ENCODE measurements at regions not wholly inside any gene's neighbourhood (a gene's known extent, or its start where the extent isn't known, plus 50 kb on each side); places are given as distances from the start of the nearest gene placed in this dataset.

GRCh38 chr14:54053386-54053745 lies 96.7 kb upstream of the BMP4 start:
- TF ChIP-seq, protein P1, sequence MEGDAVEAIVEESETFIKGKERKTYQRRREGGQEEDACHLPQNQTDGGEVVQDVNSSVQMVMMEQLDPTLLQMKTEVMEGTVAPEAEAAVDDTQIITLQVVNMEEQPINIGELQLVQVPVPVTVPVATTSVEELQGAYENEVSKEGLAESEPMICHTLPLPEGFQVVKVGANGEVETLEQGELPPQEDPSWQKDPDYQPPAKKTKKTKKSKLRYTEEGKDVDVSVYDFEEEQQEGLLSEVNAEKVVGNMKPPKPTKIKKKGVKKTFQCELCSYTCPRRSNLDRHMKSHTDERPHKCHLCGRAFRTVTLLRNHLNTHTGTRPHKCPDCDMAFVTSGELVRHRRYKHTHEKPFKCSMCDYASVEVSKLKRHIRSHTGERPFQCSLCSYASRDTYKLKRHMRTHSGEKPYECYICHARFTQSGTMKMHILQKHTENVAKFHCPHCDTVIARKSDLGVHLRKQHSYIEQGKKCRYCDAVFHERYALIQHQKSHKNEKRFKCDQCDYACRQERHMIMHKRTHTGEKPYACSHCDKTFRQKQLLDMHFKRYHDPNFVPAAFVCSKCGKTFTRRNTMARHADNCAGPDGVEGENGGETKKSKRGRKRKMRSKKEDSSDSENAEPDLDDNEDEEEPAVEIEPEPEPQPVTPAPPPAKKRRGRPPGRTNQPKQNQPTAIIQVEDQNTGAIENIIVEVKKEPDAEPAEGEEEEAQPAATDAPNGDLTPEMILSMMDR (IDR thresholded peaks at IDR 0.05; ENCODE audit: low read length, missing control alignments), result no peak
- no peak for DNase-seq (ENCODE audit: low read depth)
- H3K4me3 ChIP-seq (replicated peaks; ENCODE audit: low read depth, low read length), result no peak overlapping the region

DNA sequence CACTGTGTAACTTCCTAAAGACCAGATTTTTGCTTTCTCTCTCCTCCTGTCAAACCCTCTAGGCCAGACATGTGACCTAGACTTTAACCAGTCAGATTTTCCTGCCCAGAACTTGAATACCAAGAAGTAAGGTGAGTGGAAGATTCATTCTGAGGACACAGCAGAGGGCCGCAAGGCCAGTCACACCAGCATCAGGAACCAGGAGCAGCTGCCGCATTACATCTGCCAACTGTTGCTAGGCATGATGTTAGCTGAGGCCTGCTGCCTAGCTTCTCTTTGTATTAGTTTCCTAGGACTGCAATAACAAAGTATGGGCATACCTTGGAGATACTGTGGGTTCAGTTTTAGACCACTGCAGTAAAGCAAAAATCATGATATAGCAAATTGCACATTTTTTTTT lies 101.9 kb upstream of the BMP4 start:
- DNase-seq (ENCODE audit: low read depth), result no peak
- TF ChIP-seq, protein P1 (IDR thresholded peaks at IDR 0.05; ENCODE audit: low read length, missing control alignments), result no peak
- H3K4me3 ChIP-seq (replicated peaks; ENCODE audit: low read depth, low read length), result no peak overlapping the region

DNA sequence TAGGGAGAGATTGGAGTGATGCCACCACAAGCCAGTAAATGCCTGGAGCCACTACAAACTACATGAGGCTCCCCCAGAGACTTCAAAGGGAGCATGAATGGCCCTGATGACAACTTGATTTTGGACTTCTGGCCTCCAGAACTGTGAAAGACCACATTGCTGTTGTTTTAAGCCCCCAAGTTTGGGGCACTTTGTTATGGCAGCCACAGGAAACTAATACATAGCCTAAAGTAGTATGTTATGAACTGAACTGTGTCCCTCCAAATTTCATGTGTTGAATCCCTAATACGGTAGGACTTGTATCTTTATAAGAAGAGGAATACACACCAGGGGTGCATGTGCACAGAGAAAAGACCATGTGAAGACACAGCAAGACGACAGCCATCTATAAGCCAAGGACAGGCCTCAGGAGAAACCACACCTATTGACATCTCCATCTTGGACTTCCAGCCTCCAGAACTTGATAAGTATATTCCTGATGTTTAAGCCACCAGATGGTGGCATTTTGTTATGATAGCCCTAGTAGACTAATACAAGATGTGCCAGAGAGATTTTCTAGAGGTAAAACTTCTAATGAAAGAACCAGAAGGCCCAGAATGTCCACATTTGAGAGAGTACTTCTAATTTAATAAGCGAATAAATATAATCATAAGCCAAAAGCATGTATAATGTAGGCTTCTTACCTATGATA lies 127.1 kb upstream of the BMP4 start:
- TF ChIP-seq, protein P1 (IDR thresholded peaks at IDR 0.05; ENCODE audit: low read length, missing control alignments), result no peak

GRCh38 chr14:54085232-54085761 lies 128.7 kb upstream of the BMP4 start:
- TF ChIP-seq, protein P1 (IDR thresholded peaks at IDR 0.05; ENCODE audit: low read length, missing control alignments), result no peak
- peak; percentile 6 for DNase-seq (ENCODE audit: low read depth)

More for the DNA sequence above, 127.1 kb upstream of the BMP4 start:
- no peak overlapping the region for H3K4me3 ChIP-seq (replicated peaks; ENCODE audit: low read depth, low read length)
- DNase-seq (ENCODE audit: low read depth), result peak; percentile 7

GRCh38 chr14:54085841-54086240 lies 129.2 kb upstream of the BMP4 start:
- H3K4me3 ChIP-seq (replicated peaks; ENCODE audit: low read depth, low read length), result no peak overlapping the region
- TF ChIP-seq, protein P1 (IDR thresholded peaks at IDR 0.05; ENCODE audit: low read length, missing control alignments), result no peak
- DNase-seq (ENCODE audit: low read depth), result no peak

More at GRCh38 chr14:54085232-54085761, 128.7 kb upstream of the BMP4 start:
- H3K4me3 ChIP-seq (replicated peaks; ENCODE audit: low read depth, low read length), result no peak overlapping the region

GRCh38 chr14:54086767-54087166 lies 130.1 kb upstream of the BMP4 start:
- TF ChIP-seq, protein P1 (IDR thresholded peaks at IDR 0.05; ENCODE audit: low read length, missing control alignments), result no peak
- no peak for DNase-seq (ENCODE audit: low read depth)
- H3K4me3 ChIP-seq (replicated peaks; ENCODE audit: low read depth, low read length), result no peak overlapping the region

GRCh38 chr14:54087376-54087775 lies 130.8 kb upstream of the BMP4 start:
- no peak for DNase-seq (ENCODE audit: low read depth)
- TF ChIP-seq, protein P1 (IDR thresholded peaks at IDR 0.05; ENCODE audit: low read length, missing control alignments), result no peak
- no peak overlapping the region for H3K4me3 ChIP-seq (replicated peaks; ENCODE audit: low read depth, low read length)
